K562 (cell line): ENCODE measurements at regions not wholly inside any gene's neighbourhood (a gene's known extent, or its start where the extent isn't known, plus 50 kb on each side); places are given as distances from the start of the nearest gene placed in this dataset.

Experiments used
- ATAC-seq: fragments of 200-7000 bp; cut with Tn5 transposase; 3 replicates; pipeline ENCODE4 v1.9.1; 2020; ENCODE audit warnings: moderate library complexity
- BruUV-seq: library from RNA; stranded (reverse); fragments of 400-500 nt; replicated peaks from 2 replicates; lab custom pipeline; 2021; lab: Mats Ljungman, UMichigan
- CTCF ChIA-PET: fragments of 300-600 bp; formaldehyde crosslinking; extraction: SDS; loops from one replicate; lab custom pipeline; 2021; ENCODE audit warnings: low intra/inter-chr PET ratio; lab: Yijun Ruan, JAX
- POLR2A ChIA-PET: fragments of 300-600, 350-650 bp; sonication (Branson Sonifier 250); formaldehyde crosslinking; extraction: SDS; loops from one replicate; lab custom pipeline; 2021; ENCODE audit warnings: antibody characterized with exemption, inconsistent platforms; lab: Yijun Ruan, JAX
- DNase-seq, 4 experiments: peaks; one replicate each; pipeline versions ENCODE4 v3.0.0 to v3.0.0-alpha.2; 2011 to 2018; ENCODE audit warnings: low spot score in 3 of 4, mixed read lengths in 3 of 4; ENCODE audit errors: extremely low read depth in 1 of 4
- FAIRE-seq: peaks from 2 replicates; lab custom pipeline; 2011; peaks lifted over from hg19 to GRCh38; lab: Jason Lieb, UNC
- H2AFZ ChIP-seq: 2 replicates; pipeline ENCODE4 v1.6.0; 2011; ENCODE audit warnings: low read depth, low read length, control low read depth, inconsistent platforms
- H3K27ac ChIP-seq: fragments of 200-600 bp; 3 replicates; pipeline ENCODE4 v1.8.0; 2011; ENCODE audit warnings: low read depth, mild to moderate bottlenecking, control low read depth, inconsistent platforms, low read length, moderate library complexity, mixed read lengths; ENCODE audit errors: extremely low read depth
- H3K27me3 ChIP-seq, 2 experiments: fragments of 300-600 bp in 1 of 2; 2 replicates in 1 of 2; 3 replicates in 1 of 2; pipeline versions ENCODE4 v1.6.0 to v1.8.0; 2011; ENCODE audit warnings: inconsistent platforms in 2 of 2, low read length in 2 of 2, mild to moderate bottlenecking in 1 of 2, mixed read lengths in 1 of 2, moderate library complexity in 1 of 2; ENCODE audit not compliant: control insufficient read depth in 2 of 2, insufficient read depth in 2 of 2
- H3K36me3 ChIP-seq: fragments of 300-600 bp; 3 replicates; pipeline ENCODE4 v1.8.0; 2011; ENCODE audit warnings: mild to moderate bottlenecking, low read length, inconsistent platforms; ENCODE audit not compliant: control insufficient read depth, insufficient read depth
- H3K4me1 ChIP-seq, 2 experiments: fragments of 200-600 bp in 1 of 2; replicated peaks in 1 of 2; 2 replicates in 1 of 2; 3 replicates in 1 of 2; pipeline versions ENCODE4 v1.5.1 to v1.8.0; 2011; ENCODE audit warnings: inconsistent platforms in 2 of 2, low read length in 2 of 2, mild to moderate bottlenecking in 1 of 2, mixed read lengths in 1 of 2, moderate library complexity in 1 of 2; ENCODE audit not compliant: control insufficient read depth in 2 of 2, insufficient read depth in 2 of 2
- H3K4me2 ChIP-seq: 2 replicates; pipeline ENCODE4 v1.6.1; 2011; ENCODE audit warnings: low read length, control low read depth, inconsistent platforms, mixed read lengths; ENCODE audit not compliant: insufficient read depth
- H3K4me3 ChIP-seq: fragments of 200-600 bp; sonication (generic), shearing (Covaris generic); 2 replicates; pipeline ENCODE4 v1.5.1; 2016; ENCODE audit warnings: control low read depth, inconsistent platforms
- H3K79me2 ChIP-seq: fragments of 200-600 bp; 3 replicates; pipeline ENCODE4 v1.8.0; 2011; ENCODE audit warnings: low read length, inconsistent platforms; ENCODE audit not compliant: control insufficient read depth, insufficient read depth
- H3K9ac ChIP-seq, 2 experiments: 2 replicates each; pipeline versions ENCODE4 v1.6.0 to v1.6.1; 2011; ENCODE audit warnings: low read depth in 2 of 2, low read length in 2 of 2, control low read depth in 1 of 2, inconsistent platforms in 1 of 2, mild to moderate bottlenecking in 1 of 2, mixed read lengths in 1 of 2; ENCODE audit not compliant: insufficient read depth in 1 of 2
- H3K9me1 ChIP-seq: one replicate; pipeline ENCODE4 v1.6.0; 2011; ENCODE audit warnings: inconsistent platforms, mild to moderate bottlenecking, low read length, moderate library complexity; ENCODE audit not compliant: control insufficient read depth, insufficient read depth
- H3K9me3 ChIP-seq: replicated peaks from 2 replicates; pipeline ENCODE4 v1.5.1; 2011; ENCODE audit warnings: low read depth, low read length, inconsistent platforms; ENCODE audit not compliant: control insufficient read depth, insufficient read depth
- H4K20me1 ChIP-seq: replicated peaks from 2 replicates; pipeline ENCODE4 v1.6.1; 2011; ENCODE audit warnings: low read length, inconsistent platforms, mixed read lengths; ENCODE audit not compliant: control insufficient read depth, insufficient read depth
- CBFA2T2 ChIP-seq: fragments of 450-650 bp; conservative IDR thresholded peaks from 2 replicates; pipeline ENCODE4 v1.6.1; 2017; ENCODE audit warnings: mild to moderate bottlenecking
- RBM22 ChIP-seq: fragments of 200-400 bp; formaldehyde crosslinking; IDR thresholded peaks from 2 replicates; pipeline ENCODE4 v1.6.1; 2018; ENCODE audit warnings: low read length, low read depth; ENCODE audit not compliant: poor library complexity, severe bottlenecking
- RBM34 ChIP-seq: fragments of 200-400 bp; formaldehyde crosslinking; IDR thresholded peaks from 2 replicates; pipeline ENCODE4 v1.6.1; 2018; ENCODE audit warnings: low read length, borderline replicate concordance; ENCODE audit not compliant: insufficient read depth
- ZNF140 ChIP-seq: fragments of 250-450 bp; sonication (Bioruptor Pico); IDR thresholded peaks from 2 replicates; pipeline ENCODE4 v1.8.0; 2021; ENCODE audit warnings: moderate library complexity, mild to moderate bottlenecking, inconsistent platforms
- WGBS: fragments of 100-300 bp; shearing (Covaris generic); methylation state at CpG from one replicate; pipeline ENCODE4 v1.1.6; 2016; ENCODE audit warnings: low coverage, mixed read lengths; ENCODE audit not compliant: insufficient coverage; ENCODE audit errors: missing lambda C conversion rate; 5-methylcytosine and 5-hydroxymethylcytosine counted together
- in situ Hi-C: fragments of 300-500 bp; cut with MboI; formaldehyde crosslinking; loops from 4 replicates; pipeline ENCODE4 v1.15.0; 2018; ENCODE audit warnings: inconsistent platforms, mixed read lengths
- intact Hi-C: fragments of 100-400 bp; cut with micrococcal nuclease; formaldehyde crosslinking; loops from 2 replicates; pipeline ENCODE4 v1.14.2; 2022

- in situ Hi-C loops (no loop called here), intact Hi-C loops (no loop called here)
- H3K9me1 ChIP-seq = no peaks in the 10 kb centered on the region
- POLR2A ChIA-PET = no interaction called here
- no peak overlapping the region for H3K27ac ChIP-seq
- H3K27me3 ChIP-seq = no peaks in the 10 kb centered on the region
- H3K9me3 ChIP-seq = no peaks in the 10 kb centered on the region
- no peak overlapping the region for H3K4me2 ChIP-seq
- no peak overlapping the region for H2AFZ ChIP-seq
- no peaks in the 10 kb centered on the region for H3K36me3 ChIP-seq
- CTCF ChIA-PET = no interaction called here
- no peaks in the 10 kb centered on the region for H4K20me1 ChIP-seq
- no peak for ATAC-seq
- DNase-seq = no peak
- no peak overlapping the region for H3K9ac ChIP-seq
- TF ChIP-seq RBM22 (no peak), CBFA2T2 (no peak), ZNF140 (CRISPR knock-in tag) (no peak)
- no peak for FAIRE-seq
- no peaks in the 10 kb centered on the region for H3K79me2 ChIP-seq
- no peaks in the 10 kb centered on the region for H3K4me1 ChIP-seq
- WGBS = 0% methylated on average over 3 of the region's 3 CpGs
- no TSS peak for BruUV-seq
- no peak overlapping the region for H3K4me3 ChIP-seq
Observed at GRCh38 chr13:104962411-104962810, 1573.1 kb downstream of the EFNB2 start.

GRCh38 chr13:104961246-104961645, 1574.2 kb downstream of the EFNB2 start:
- H3K4me1 ChIP-seq = no peaks in the 10 kb centered on the region
- 2% methylated on average over 5 of the region's 6 CpGs for WGBS
- H3K9me1 ChIP-seq = no peaks in the 10 kb centered on the region
- in situ Hi-C loops = no loop called here
- ATAC-seq (no peak), DNase-seq (no peak), FAIRE-seq (no peak)
- no peak overlapping the region for H3K4me2 ChIP-seq
- no peaks in the 10 kb centered on the region for H3K36me3 ChIP-seq
- intact Hi-C loops = no loop called here
- ChIA-PET CTCF (no interaction called here), POLR2A (no interaction called here)
- no peaks in the 10 kb centered on the region for H3K27me3 ChIP-seq
- no peaks in the 10 kb centered on the region for H3K79me2 ChIP-seq
- no peak overlapping the region for H3K9ac ChIP-seq
- no peak overlapping the region for H2AFZ ChIP-seq
- H3K27ac ChIP-seq = no peak overlapping the region
- no peaks in the 10 kb centered on the region for H4K20me1 ChIP-seq
- H3K9me3 ChIP-seq = no peaks in the 10 kb centered on the region
- no TSS peak for BruUV-seq
- H3K4me3 ChIP-seq = no peak overlapping the region
- no peak for TF ChIP-seq RBM34
- TF ChIP-seq, all 486 proteins: peak for 0
